ENCODE measurements at regions not wholly inside any gene's neighbourhood (a gene's known extent, or its start where the extent isn't known, plus 50 kb on each side); places are given as distances from the start of the nearest gene placed in this dataset.

DNA sequence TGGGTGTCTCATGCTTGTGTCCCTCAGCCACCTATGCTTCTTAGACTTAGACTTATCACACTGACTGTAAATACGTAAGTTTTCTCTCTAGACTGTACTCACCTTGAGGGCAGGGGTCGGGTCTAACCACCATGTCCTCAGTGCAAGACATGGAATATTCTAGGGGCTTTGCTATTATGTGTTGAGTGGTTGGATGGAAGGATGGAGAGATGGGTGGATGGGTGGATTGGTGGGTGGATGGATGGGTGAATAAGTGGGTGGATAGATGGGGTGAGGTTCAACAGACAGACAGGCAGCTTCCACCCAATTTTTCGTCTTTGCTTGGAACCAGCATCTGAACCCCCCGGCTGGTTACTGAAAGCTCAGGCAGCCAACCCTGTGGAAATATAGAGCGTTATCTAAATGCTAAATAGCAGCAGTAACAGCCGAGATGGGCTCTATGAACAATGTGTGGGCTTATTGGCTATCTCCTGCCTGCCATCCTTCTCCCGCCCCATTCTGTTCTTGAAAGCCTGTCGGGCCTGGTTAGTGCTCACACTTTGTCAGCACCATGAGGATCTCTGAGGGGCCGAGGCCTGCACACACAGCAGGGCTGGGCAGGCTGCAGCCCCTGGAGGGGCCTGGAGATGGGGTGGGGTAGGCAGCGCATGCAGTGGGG, 130.7 kb downstream of the ACTL8 start:
- Histone ChIP-seq H2AFZ (ENCODE audit: low read length) (no peak overlapping the region), H3K4me1 (ENCODE audit: insufficient read depth, low read length, poor library complexity, severe bottlenecking) (no peaks in the 10 kb centered on the region), H3K4me2 (ENCODE audit: low read depth, low read length, poor library complexity, severe bottlenecking) (no peak overlapping the region), H3K9me2 (replicated peaks; ENCODE audit: low read depth, low read length) (no peaks in the 10 kb centered on the region), H3K4me3 (ENCODE audit: low read length, poor library complexity, severe bottlenecking) (no peak overlapping the region), H3K9me3 (ENCODE audit: insufficient read depth, low read depth, low read length) (no peaks in the 10 kb centered on the region; the same call in 1 of the 2 replicates), H3K27me3 (ENCODE audit: insufficient read depth, low read length, poor library complexity, severe bottlenecking) (no peaks in the 10 kb centered on the region), H3K9ac (ENCODE audit: low read depth, low read length, poor library complexity, severe bottlenecking) (no peak overlapping the region), H3K79me2 (ENCODE audit: insufficient read depth, low read length) (no peaks in the 10 kb centered on the region), H4K20me1 (ENCODE audit: insufficient read depth, low read length, poor library complexity, severe bottlenecking) (no peaks in the 10 kb centered on the region), H3K36me3 (ENCODE audit: insufficient read depth, low read length) (no peaks in the 10 kb centered on the region), H3F3A (ENCODE audit: low read depth) (no peaks in the 10 kb centered on the region)
- TF ChIP-seq EZH2phosphoT487 (IDR thresholded peaks at IDR 0.05; ENCODE audit: borderline replicate concordance): no peak
- TF ChIP-seq, protein P1, sequence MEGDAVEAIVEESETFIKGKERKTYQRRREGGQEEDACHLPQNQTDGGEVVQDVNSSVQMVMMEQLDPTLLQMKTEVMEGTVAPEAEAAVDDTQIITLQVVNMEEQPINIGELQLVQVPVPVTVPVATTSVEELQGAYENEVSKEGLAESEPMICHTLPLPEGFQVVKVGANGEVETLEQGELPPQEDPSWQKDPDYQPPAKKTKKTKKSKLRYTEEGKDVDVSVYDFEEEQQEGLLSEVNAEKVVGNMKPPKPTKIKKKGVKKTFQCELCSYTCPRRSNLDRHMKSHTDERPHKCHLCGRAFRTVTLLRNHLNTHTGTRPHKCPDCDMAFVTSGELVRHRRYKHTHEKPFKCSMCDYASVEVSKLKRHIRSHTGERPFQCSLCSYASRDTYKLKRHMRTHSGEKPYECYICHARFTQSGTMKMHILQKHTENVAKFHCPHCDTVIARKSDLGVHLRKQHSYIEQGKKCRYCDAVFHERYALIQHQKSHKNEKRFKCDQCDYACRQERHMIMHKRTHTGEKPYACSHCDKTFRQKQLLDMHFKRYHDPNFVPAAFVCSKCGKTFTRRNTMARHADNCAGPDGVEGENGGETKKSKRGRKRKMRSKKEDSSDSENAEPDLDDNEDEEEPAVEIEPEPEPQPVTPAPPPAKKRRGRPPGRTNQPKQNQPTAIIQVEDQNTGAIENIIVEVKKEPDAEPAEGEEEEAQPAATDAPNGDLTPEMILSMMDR (conservative IDR thresholded peaks at IDR 0.05; ENCODE audit: low read length): no peak

DNA sequence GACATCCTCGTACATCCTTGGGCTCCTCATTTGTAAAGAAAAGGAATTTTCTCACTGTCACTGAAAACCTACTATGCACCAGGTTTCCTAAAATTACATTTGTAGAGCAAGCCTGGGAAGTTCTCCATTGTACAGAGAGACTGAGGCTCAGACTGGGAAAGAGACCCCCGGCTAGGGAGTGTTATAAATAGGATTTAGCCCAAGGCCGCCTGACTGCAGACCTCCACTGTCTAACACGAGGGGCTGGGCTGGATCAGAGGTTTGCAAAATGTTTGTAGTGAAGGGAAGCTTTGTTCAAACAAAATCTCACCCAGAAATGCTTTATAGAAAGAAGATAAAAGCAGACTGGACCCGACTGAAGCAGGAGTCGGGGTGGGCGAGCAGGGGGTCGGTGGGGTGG, 131.3 kb downstream of the ACTL8 start:
- no peaks in the 10 kb centered on the region for H3K36me3 ChIP-seq (ENCODE audit: insufficient read depth, low read length)
- H3F3A ChIP-seq (ENCODE audit: low read depth): no peaks in the 10 kb centered on the region
- no peak overlapping the region for H3K9ac ChIP-seq (ENCODE audit: low read depth, low read length, poor library complexity, severe bottlenecking)
- no peak overlapping the region for H2AFZ ChIP-seq (ENCODE audit: low read length)
- no peak overlapping the region for H3K4me3 ChIP-seq (ENCODE audit: low read length, poor library complexity, severe bottlenecking)
- H3K27me3 ChIP-seq (ENCODE audit: insufficient read depth, low read length, poor library complexity, severe bottlenecking): no peaks in the 10 kb centered on the region
- no peak for TF ChIP-seq EZH2phosphoT487 (IDR thresholded peaks at IDR 0.05; ENCODE audit: borderline replicate concordance)
- TF ChIP-seq, protein P1 (conservative IDR thresholded peaks at IDR 0.05; ENCODE audit: low read length): no peak
- no peaks in the 10 kb centered on the region for H4K20me1 ChIP-seq (ENCODE audit: insufficient read depth, low read length, poor library complexity, severe bottlenecking)
- no peaks in the 10 kb centered on the region; the same call in 1 of the 2 replicates for H3K9me3 ChIP-seq (ENCODE audit: insufficient read depth, low read depth, low read length)
- no peaks in the 10 kb centered on the region for H3K79me2 ChIP-seq (ENCODE audit: insufficient read depth, low read length)
- no peak overlapping the region for H3K4me2 ChIP-seq (ENCODE audit: low read depth, low read length, poor library complexity, severe bottlenecking)
- H3K4me1 ChIP-seq (ENCODE audit: insufficient read depth, low read length, poor library complexity, severe bottlenecking): no peaks in the 10 kb centered on the region
- H3K9me2 ChIP-seq (replicated peaks; ENCODE audit: low read depth, low read length): no peaks in the 10 kb centered on the region

DNA sequence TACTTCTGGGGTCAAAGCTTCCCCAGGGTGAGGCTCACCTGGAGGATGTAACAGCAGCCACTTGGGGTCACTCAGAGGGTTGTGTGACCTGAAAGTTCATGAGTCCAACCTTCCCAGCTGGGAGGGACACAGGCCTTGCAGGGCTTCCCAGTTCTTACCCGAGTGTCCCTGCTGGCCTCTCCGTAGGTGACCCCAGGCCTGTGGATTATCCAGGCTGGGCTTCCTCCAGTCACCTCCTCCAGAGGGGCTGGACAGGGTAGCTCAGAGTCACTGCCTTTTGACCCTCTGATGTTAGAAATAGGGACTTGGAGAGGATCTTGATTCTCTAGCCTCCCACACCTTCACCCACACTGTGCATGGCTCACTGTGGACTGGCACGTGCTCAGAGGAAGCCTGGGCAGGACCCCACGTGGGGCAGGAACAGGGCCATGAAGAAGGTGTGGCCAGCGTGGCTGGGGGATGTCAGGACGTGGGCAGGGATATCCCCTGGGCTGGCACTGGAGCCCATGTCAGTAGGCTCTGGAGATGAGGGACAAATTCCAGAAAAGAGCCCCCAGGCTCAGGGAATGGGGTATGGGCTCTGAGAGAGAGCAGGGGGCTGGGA, 131.8 kb downstream of the ACTL8 start:
- Histone ChIP-seq H3K79me2 (ENCODE audit: insufficient read depth, low read length) (no peaks in the 10 kb centered on the region), H3K27me3 (ENCODE audit: insufficient read depth, low read length, poor library complexity, severe bottlenecking) (no peaks in the 10 kb centered on the region), H3K4me3 (ENCODE audit: low read length, poor library complexity, severe bottlenecking) (no peak overlapping the region), H3K9me3 (ENCODE audit: insufficient read depth, low read depth, low read length) (no peaks in the 10 kb centered on the region; the same call in 1 of the 2 replicates), H3K9ac (ENCODE audit: low read depth, low read length, poor library complexity, severe bottlenecking) (no peak overlapping the region), H3K4me1 (ENCODE audit: insufficient read depth, low read length, poor library complexity, severe bottlenecking) (no peaks in the 10 kb centered on the region), H4K20me1 (ENCODE audit: insufficient read depth, low read length, poor library complexity, severe bottlenecking) (no peaks in the 10 kb centered on the region), H3K4me2 (ENCODE audit: low read depth, low read length, poor library complexity, severe bottlenecking) (no peak overlapping the region), H2AFZ (ENCODE audit: low read length) (no peak overlapping the region), H3K9me2 (replicated peaks; ENCODE audit: low read depth, low read length) (no peaks in the 10 kb centered on the region), H3K36me3 (ENCODE audit: insufficient read depth, low read length) (no peaks in the 10 kb centered on the region), H3F3A (ENCODE audit: low read depth) (no peaks in the 10 kb centered on the region)
- TF ChIP-seq, protein P1 (conservative IDR thresholded peaks at IDR 0.05; ENCODE audit: low read length): no peak
- no peak for TF ChIP-seq EZH2phosphoT487 (IDR thresholded peaks at IDR 0.05; ENCODE audit: borderline replicate concordance)
